ENCODE measurements at regions not wholly inside any gene's neighbourhood (a gene's known extent, or its start where the extent isn't known, plus 50 kb on each side); places are given as distances from the start of the nearest gene placed in this dataset.

DNA sequence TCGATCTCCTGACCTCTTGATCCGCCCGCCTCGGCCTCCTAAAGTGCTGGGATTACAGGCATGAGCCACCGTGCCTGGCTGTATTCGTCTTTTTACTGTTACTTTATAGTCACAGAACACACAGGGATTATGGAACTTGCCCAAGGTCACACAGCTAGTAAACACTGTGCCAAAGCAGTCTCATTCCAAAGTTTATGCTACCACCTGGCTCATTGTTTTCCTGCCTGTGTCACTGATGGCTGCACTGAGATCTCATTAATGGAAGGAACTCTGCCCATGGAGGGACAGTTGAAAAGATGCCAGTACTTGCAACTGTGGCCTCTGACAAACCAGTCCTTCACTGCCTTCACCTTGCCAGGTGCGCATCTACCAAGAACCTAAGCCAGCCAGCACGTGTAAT is 517.7 kb downstream of the BCOR start:
- TF ChIP-seq, protein P1, sequence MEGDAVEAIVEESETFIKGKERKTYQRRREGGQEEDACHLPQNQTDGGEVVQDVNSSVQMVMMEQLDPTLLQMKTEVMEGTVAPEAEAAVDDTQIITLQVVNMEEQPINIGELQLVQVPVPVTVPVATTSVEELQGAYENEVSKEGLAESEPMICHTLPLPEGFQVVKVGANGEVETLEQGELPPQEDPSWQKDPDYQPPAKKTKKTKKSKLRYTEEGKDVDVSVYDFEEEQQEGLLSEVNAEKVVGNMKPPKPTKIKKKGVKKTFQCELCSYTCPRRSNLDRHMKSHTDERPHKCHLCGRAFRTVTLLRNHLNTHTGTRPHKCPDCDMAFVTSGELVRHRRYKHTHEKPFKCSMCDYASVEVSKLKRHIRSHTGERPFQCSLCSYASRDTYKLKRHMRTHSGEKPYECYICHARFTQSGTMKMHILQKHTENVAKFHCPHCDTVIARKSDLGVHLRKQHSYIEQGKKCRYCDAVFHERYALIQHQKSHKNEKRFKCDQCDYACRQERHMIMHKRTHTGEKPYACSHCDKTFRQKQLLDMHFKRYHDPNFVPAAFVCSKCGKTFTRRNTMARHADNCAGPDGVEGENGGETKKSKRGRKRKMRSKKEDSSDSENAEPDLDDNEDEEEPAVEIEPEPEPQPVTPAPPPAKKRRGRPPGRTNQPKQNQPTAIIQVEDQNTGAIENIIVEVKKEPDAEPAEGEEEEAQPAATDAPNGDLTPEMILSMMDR (IDR thresholded peaks at IDR 0.05), result no peak

GRCh38 chrX:39581411-39581810 is 516.3 kb downstream of the BCOR start:
- TF ChIP-seq, protein P1 (IDR thresholded peaks at IDR 0.05), result no peak
- ATAC-seq (ENCODE audit: insufficient number of reproducible peaks, low FRiP score, low read depth) (no peak), DNase-seq (ENCODE audit: low spot score) (no peak)
- no peaks in the 10 kb centered on the region for H3K36me3 ChIP-seq
- H3K4me1 ChIP-seq (ENCODE audit: control insufficient read depth in 1 of 2, low read depth in 2 of 2), result peaks cover 0 to 10% of the 10 kb centered on the region in 2 donors
- no peak overlapping the region for H3K27ac ChIP-seq
- no peaks in the 10 kb centered on the region for H3K9me3 ChIP-seq
- no peaks in the 10 kb centered on the region for H3K27me3 ChIP-seq (replicated peaks; ENCODE audit: insufficient read depth)
- no peak overlapping the region for H3K4me3 ChIP-seq

More for the DNA sequence above, 517.7 kb downstream of the BCOR start:
- no peak overlapping the region for H3K27ac ChIP-seq
- H3K4me1 ChIP-seq (ENCODE audit: control insufficient read depth in 1 of 2, low read depth in 2 of 2), result peaks cover 0 to 19% of the 10 kb centered on the region in 2 donors
- no peaks in the 10 kb centered on the region for H3K36me3 ChIP-seq
- no peak for ATAC-seq (ENCODE audit: insufficient number of reproducible peaks, low FRiP score, low read depth)
- H3K9me3 ChIP-seq, result no peaks in the 10 kb centered on the region
- H3K4me3 ChIP-seq, result no peak overlapping the region
- no peaks in the 10 kb centered on the region for H3K27me3 ChIP-seq (replicated peaks; ENCODE audit: insufficient read depth)
- no peak for DNase-seq (ENCODE audit: low spot score)

DNA sequence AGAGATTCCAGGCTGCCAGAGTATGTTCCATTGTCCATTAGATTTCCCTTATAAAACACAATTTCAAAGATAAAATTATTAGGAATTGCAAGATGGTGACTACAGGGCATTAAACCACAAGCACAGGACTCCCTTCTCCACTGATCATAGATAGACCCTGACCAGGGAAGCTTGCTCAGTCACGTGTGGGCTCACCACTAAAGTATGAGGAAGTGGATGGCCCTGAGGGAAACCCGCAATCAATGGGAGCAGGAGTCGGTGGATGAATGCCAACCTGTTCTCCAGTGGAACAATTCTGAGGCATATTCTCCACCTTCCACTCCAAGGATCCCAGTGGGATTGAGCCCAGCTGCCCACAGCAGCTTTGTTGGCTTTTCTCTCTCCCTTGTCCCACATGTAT is 515.7 kb downstream of the BCOR start:
- Histone ChIP-seq H3K27me3 (replicated peaks; ENCODE audit: insufficient read depth) (no peaks in the 10 kb centered on the region), H3K9me3 (no peaks in the 10 kb centered on the region), H3K4me3 (no peak overlapping the region), H3K27ac (no peak overlapping the region), H3K36me3 (no peaks in the 10 kb centered on the region), H3K4me1 (ENCODE audit: control insufficient read depth in 1 of 2, low read depth in 2 of 2) (peaks cover 0 to 9% of the 10 kb centered on the region in 2 donors)
- TF ChIP-seq, protein P1 (IDR thresholded peaks at IDR 0.05), result no peak
- ATAC-seq (ENCODE audit: insufficient number of reproducible peaks, low FRiP score, low read depth), result no peak
- DNase-seq (ENCODE audit: low spot score), result no peak

DNA sequence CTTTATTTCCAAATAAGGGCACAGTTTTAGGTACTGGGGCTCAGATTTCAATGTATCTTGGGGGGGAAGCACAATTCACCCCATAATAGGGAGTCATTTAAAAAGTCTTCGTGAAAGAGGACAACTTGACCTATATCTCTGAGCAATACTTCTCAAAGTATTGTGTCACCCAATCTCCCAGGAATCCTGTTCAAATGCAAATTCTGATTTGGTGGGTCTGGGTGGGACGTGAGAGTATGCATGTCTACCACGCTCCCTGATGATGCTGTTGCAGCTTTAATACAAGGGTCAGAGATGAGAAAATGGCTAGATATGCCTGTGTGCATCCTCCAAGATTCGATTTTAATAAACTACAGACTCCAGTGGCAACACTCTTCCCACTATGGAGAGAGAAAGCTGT is 514.8 kb downstream of the BCOR start:
- Histone ChIP-seq H3K4me3 (no peak overlapping the region), H3K4me1 (ENCODE audit: control insufficient read depth in 1 of 2, low read depth in 2 of 2) (peaks cover 0 to 2% of the 10 kb centered on the region in 2 donors), H3K27me3 (replicated peaks; ENCODE audit: insufficient read depth) (no peaks in the 10 kb centered on the region), H3K27ac (no peak overlapping the region), H3K36me3 (no peaks in the 10 kb centered on the region), H3K9me3 (no peaks in the 10 kb centered on the region)
- no peak for ATAC-seq (ENCODE audit: insufficient number of reproducible peaks, low FRiP score, low read depth)
- TF ChIP-seq, protein P1 (IDR thresholded peaks at IDR 0.05), result no peak
- DNase-seq (ENCODE audit: low spot score), result no peak

GRCh38 chrX:39585808-39586207 is 511.9 kb downstream of the BCOR start:
- no peak for DNase-seq (ENCODE audit: low spot score)
- Histone ChIP-seq H3K4me3 (no peak overlapping the region), H3K36me3 (no peaks in the 10 kb centered on the region), H3K4me1 (ENCODE audit: control insufficient read depth in 1 of 2, low read depth in 2 of 2) (no peaks in the 10 kb centered on the region), H3K27ac (no peak overlapping the region), H3K9me3 (no peaks in the 10 kb centered on the region), H3K27me3 (replicated peaks; ENCODE audit: insufficient read depth) (no peaks in the 10 kb centered on the region)
- TF ChIP-seq, protein P1 (IDR thresholded peaks at IDR 0.05), result no peak
- no peak for ATAC-seq (ENCODE audit: insufficient number of reproducible peaks, low FRiP score, low read depth)
